ENCODE measurements at regions not wholly inside any gene's neighbourhood (a gene's known extent, or its start where the extent isn't known, plus 50 kb on each side); places are given as distances from the start of the nearest gene placed in this dataset.

- TF ChIP-seq CTCF (IDR thresholded peaks at IDR 0.05) (peak; percentile 49 to 80 (median 66)), POLR2A (IDR thresholded peaks at IDR 0.05) (no peak)
These were observed 51.2 kb upstream of the SEMA4D start for GRCh38 chr9:89549031-89549644.

Measured in sigmoid colon (tissue), 3 donors.